Bone marrow (tissue), 2 donors: ENCODE measurements at regions not wholly inside any gene's neighbourhood (a gene's known extent, or its start where the extent isn't known, plus 50 kb on each side); places are given as distances from the start of the nearest gene placed in this dataset.
"Not testable (repeated sequence)": the region's sequence is repeated elsewhere in the genome, so short reads cannot be mapped to it uniquely, and the experiment has no call there.

Experiments used
- DNase-seq, 2 donors: peaks; one replicate each; lab custom pipeline; 2025; lab: John Stamatoyannopoulos, UW

DNA sequence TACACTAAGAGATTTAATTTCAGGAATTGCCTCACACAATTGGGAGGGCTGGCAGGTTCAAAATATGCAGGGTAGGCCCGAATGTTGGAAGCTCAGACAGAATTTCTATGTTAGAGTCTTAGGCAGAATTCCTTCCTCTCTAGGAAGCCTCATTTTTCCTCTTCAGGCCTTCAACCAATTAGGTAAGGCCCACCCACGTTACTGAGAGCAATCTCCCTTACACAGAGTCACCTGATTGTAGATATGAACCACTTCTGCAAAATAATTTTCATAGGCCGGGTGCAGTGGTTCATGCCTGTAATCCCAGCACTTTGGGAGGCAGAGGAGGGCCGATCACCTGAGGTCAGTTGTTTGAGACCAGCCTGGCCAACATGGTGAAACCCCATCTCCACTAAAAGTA is 50.2 kb upstream of the HIVEP1 start:
- DNase-seq, result no peak

DNA sequence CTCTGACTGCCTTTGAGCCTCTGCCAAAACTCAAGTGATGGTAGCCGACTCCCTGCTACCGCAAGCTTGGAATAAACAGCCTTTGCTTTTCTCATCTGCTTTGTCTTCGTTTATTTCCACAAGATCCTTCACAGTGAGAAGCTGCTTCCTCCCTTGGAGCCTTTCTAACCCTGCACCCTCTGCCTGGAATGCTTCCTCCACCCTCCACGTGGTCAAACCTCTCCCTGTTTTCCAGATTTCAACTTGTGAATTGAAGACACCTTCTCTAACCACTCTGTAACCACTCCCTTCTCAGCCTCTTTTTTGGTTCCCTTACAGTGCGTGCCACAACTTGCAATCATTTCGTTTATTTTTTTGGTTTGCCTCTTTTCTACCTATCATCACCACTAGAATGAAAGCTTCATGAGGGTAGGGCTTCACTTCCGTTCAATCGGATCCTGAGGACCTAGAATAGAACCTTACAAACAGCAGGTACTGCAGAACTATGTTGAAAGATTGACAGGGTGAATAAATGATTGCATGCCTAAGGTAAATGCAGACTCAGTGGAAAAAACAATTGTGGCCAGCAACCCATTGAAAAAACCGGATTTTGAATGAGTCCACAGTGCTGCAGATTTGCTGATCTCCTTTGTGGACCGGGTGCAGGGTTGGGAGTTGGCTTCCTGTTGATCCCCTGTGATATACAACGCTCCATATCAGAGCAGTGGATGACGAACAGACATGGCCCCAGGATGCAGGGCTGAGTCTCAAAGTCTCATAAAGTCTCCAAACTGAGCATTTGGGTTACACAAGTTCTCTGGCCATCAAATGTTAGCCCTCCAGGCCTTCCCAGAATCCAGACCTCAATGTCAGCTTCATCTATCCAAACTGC is 51.0 kb upstream of the HIVEP1 start:
- no peak for DNase-seq

DNA sequence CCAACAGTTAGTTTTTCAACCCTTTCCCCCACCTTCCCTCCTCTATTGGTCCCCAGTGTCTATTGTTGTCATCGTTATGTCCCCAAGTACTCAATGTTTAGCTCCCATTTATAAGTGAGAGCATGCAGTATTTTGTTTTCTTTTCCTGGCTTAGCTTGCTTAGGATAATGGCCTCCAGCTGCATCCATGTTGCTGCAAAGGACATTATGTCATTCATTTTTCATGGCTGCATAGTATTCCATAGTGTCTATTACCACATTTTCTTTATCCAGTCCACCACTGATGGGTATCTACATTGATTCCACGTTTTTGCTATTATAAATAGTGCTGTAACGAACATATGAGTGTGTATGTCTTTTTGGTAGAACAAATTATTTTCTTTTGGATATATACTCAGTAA is 55.3 kb upstream of the HIVEP1 start:
- DNase-seq, result no peak

DNA sequence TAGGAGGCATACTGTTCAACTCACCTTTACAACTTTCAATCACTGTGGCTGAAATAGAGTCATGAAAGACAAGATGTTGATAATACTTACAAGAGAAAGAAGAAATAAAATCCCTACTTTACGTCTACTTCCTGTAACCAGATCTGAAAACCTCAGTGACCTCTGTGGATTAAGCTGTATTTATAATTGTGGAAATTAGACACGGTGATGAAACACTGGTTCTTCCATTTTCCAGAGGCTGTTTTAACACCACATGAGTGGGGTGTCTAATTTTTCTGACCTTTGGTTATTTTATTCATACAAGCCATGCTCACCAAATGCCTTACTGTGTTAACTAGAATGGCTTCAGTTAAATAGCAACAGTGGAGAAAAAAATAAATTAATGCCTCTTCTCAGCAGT is 58.5 kb upstream of the HIVEP1 start:
- DNase-seq, result no peak

GRCh38 chr6:11952316-11952715 is 59.8 kb upstream of the HIVEP1 start:
- DNase-seq, result no peak

DNA sequence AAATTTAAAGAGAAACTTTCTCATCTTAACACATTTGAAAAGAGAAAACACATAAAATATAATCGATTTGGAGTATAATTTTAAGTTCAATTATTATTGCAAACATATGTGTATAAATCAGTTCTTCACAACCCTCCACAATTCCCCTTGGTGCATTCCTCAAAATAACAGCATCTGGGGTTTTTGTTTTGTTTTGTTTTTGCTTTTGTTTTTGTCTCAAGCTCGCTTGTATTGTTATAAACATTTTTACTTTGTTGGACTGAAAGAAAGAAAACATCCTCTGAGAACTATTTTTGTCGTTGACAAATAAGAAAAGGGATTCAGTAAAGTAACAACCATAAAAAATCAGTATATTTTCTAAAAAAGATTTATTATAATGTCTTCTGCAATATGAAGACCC is 60.2 kb upstream of the HIVEP1 start:
- no peak for DNase-seq

GRCh38 chr6:11950109-11950508 is 62.0 kb upstream of the HIVEP1 start:
- no peak for DNase-seq

DNA sequence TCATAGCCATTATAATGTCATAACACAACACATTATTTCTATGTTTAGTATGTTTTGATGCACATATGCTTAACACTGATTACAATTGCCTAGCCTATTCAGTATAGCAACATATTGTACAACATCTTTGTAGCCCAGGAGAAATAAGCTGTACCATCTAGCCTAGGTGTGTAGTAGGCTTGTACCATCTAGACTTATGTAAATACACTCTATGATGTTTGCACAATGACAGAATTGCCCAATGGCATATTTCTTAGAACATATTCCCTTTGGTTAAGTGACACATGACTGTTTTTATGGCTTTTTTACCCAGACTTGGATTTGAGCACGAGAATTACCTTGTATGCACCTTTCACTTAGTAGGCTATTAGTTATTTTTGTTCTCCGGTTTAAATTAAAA is 64.5 kb upstream of the HIVEP1 start:
- DNase-seq, result no peak

DNA sequence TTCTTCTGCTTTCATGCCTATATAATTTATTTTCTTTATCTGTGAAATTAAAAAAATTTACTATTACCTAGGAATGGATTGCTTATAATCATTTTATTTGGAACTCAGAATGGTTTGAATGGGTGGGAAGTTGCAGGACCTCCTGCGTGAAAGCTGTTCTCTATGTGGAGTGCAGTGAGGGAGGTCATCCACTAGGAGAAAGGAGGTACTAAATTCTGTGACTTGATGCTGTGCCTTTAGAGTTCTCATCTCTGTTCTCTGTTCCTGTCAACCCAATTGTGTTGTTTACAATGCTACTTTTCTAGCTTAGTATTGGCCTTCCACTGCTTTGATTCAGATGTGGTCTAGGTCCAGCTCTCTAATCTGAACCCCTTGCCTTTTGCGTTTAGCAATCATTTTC is 65.0 kb upstream of the HIVEP1 start:
- DNase-seq, result no peak

- no peak for DNase-seq
Measured at GRCh38 chr6:11944111-11944510, 68.0 kb upstream of the HIVEP1 start.

DNA sequence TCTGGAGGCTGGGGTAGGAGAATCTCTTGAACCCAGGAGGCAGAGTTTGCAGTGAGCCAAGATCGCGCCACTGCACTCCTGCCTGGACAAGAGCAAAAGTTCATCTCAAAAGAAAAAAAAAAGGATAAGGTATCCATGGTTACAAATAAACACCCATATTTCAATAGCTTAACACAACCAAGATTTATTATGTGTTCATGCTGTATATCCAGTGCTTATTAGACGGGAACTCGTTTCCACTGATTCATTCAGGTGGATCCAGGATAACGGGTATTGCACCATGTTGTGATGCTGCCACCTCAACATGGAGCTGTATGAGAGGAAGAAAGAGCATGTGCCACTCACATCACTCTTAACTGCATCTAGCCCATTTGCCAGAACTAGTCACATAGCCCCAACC is 69.1 kb upstream of the HIVEP1 start:
- no peak for DNase-seq

DNA sequence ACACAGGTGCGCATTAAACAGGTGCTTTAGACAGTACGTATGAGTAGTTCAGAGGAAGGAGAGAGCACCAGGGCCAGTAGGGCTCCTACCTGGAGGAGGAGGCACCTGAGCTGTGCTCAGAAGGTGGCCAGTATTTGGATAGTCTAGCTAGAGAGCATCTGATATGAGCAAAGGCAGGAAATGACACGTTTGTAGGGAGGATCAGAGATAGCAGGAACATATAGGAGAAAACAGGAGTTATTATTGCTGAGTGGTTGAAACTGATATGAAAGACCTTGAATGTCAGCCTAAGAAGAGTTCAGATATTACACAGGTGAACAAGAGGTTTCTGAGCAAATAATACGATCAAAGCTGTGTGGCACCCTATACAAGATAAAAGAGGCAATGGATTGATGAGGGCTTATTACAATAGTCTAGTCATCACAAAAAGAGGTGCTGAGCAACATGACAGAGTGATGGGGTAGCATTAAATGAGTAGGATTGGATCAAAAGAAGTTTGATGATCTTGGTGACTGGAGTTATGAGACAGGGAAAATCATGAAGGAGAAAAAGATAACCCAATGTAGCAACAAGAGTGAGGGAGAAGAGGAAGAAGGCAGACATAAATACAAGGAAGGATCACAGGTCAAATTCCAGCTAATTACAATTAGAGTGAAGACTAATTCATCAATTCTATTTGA is 69.8 kb upstream of the HIVEP1 start:
- no peak for DNase-seq

- DNase-seq, result not testable (repeated sequence)
Measured at GRCh38 chr6:11940532-11941166, 71.5 kb upstream of the HIVEP1 start.

DNA sequence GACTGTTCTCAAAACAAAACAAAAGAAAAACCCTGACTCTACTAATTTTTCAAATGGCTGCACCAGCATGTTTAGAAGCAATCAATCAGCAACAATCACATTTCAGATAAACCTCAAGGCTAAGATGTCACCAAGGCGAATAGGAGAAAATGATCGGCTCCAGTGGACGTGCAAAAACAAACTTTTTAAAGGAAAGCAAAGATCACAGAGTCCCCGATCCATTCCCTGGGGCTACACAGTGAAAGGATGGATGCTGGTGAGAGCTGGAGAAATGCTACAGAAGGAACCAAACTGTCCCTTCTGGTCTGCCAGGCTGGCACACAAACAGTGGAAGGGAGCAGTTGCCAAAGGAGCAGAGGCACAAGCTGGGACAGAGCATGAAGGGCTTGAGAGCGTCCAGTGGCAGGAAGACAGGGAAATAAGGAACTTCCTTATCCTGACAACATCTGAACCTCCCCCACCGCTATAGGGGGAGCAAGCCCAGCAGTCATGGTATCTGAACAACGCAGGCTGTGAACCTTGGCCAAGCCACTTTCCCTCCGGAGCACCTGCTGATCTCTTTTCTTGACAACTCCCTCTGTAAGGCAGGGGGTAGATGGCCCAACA is 73.7 kb upstream of the HIVEP1 start:
- DNase-seq, result no peak

- DNase-seq, result no peak
Measured at GRCh38 chr6:11934638-11935037, 77.5 kb upstream of the HIVEP1 start.

GRCh38 chr6:11932892-11933291 is 79.2 kb upstream of the HIVEP1 start:
- DNase-seq, result not testable (repeated sequence)

DNA sequence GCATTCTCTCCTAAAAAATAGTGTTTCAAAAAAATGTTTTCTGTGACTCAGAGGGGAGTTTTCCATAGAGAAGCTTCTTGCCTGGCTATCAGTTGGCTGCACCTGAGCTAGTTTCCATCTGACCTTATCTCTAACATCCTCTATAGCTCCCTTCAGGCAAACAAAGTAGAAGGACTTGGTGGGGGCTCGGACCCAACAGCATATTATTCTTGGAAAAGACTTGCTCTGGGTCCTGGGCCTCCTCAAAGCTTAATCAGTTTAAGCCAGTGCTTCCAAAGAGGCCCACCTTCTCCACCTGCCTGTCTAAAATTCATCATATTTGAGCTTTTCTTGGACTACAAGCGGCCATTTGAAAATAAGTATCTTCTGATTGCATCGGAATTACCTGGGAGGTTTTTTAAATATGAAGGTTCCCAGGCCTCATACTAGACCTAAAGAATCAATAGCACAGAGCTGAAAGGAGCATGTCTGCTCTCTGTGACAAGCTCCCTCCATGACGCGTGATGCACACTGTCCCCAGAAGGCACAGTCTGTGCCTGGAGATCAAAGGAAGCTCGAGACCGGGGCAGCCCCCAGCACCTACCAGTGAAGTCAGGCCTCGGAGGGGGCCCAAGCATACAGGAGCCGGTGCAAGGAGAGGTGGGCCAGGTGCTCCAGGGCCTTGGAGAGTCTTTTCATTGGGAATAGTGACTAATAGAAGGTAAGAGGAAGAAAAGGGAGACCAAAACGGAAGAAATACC is 80.6 kb upstream of the HIVEP1 start:
- no peak for DNase-seq

GRCh38 chr6:11930834-11931233 is 81.3 kb upstream of the HIVEP1 start:
- not testable (repeated sequence) for DNase-seq

- DNase-seq, result no peak
Measured at GRCh38 chr6:11930240-11930639, 81.9 kb upstream of the HIVEP1 start.

- no peak for DNase-seq
Measured at GRCh38 chr6:11929241-11929835, 82.8 kb upstream of the HIVEP1 start.

DNA sequence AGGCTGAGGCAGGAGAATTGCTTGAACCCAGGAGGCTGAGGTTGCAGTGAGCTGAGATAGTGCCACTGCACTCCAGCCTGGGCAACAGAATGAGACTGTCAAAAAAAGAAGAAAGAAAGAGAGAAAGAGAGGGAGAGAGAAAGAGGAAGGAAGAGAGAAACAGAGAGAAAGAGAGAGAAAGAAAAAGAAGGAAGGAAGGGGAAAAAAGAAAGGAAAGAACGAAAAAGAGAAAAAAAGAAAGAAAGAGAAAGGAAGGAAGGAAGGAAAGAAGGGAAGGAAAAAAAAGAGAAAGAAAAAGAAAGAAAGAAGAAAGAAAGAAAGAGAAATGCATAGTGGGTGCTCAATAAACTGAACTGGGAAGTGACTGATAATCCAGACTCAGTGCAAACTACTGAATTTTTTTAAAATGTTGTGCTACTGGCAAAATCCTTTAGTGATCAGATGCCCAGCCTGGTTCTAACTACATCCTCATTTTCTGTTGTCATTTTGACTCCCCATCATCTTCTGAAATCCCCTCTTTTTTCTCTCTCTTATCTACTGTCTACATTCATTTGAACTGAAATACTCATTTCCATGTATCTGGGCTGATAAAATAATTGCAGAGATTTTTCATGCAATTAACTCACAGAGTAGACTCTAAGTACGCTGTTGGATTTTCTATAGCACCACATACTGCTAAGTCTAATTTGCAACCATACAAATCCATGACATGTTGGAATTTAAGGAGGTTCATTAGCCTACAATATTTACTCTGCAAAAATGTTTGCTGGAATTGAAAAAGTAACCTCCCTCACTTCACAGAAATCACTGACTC is 85.3 kb upstream of the HIVEP1 start:
- no peak for DNase-seq
